Natural killer cell treated with Interleukin-12 subunit alpha and Interleukin-12 subunit beta and Interleukin-15 and Interleukin-18, amount 100 ng/mL, for 72 hours (primary cell): ENCODE measurements at regions not wholly inside any gene's neighbourhood (a gene's known extent, or its start where the extent isn't known, plus 50 kb on each side); places are given as distances from the start of the nearest gene placed in this dataset.

Experiments
- ATAC-seq, 2 donors: fragments of 150-1000 bp; cut with Tn5 transposase in 1 of 2; sonication (Bioruptor Pico), chemical (Tn5 transposase) in 1 of 2; 2 replicates each; pipeline ENCODE4 v1.10.0; 2021
- DNase-seq: peaks from one replicate; pipeline ENCODE4 v3.0.0; 2022; ENCODE audit warnings: low spot score
- H3K27ac Mint-ChIP-seq, 2 donors: 1 replicate in 1 of 2; 2 replicates in 1 of 2; pipeline ENCODE4 v1.8.0; 2022; ENCODE audit warnings: mixed read lengths in 2 of 2, mild to moderate bottlenecking in 1 of 2, moderate library complexity in 1 of 2
- H3K27me3 Mint-ChIP-seq, 2 donors: 1 replicate in 1 of 2; 2 replicates in 1 of 2; pipeline ENCODE4 v1.8.0; 2022; ENCODE audit warnings: mixed read lengths in 2 of 2
- H3K36me3 Mint-ChIP-seq: one replicate; pipeline ENCODE4 v1.8.0; 2022; ENCODE audit warnings: mixed read lengths
- H3K4me1 Mint-ChIP-seq, 2 donors: 1 replicate in 1 of 2; 2 replicates in 1 of 2; pipeline ENCODE4 v1.8.0; 2022; ENCODE audit warnings: low read depth in 2 of 2, mixed read lengths in 2 of 2, mild to moderate bottlenecking in 1 of 2
- H3K4me3 Mint-ChIP-seq: one replicate; pipeline ENCODE4 v1.8.0; 2022; ENCODE audit warnings: mixed read lengths
- H3K9me3 Mint-ChIP-seq: 2 replicates; pipeline ENCODE4 v1.8.0; 2022; ENCODE audit warnings: mixed read lengths

DNA sequence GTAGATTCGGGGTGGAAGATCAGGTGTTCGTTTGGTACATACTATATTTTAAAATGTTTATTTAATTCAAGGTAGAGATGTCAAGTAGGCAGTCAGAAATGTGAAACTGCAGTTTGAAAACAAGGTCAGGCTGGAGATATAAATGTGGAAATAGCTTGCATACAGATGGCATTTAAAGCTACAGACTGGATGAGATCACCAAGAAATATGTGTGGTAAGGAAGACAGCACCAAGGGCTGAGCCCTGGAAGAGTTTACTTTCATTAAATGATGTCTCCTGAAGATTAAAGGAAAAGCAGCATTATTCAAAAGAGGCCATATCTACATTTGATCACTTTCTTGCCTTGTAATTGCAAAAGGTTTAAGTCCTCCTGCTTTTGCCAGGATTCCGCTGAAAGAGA is 271.3 kb downstream of the PTBP2 start:
- H3K4me3 Mint-ChIP-seq, result no peak overlapping the region
- H3K27me3 Mint-ChIP-seq, result peaks cover 0 to 5% of the 10 kb centered on the region in 2 donors
- no peaks in the 10 kb centered on the region for H3K36me3 Mint-ChIP-seq
- DNase-seq (no peak), ATAC-seq (no peak)
- no peaks in the 10 kb centered on the region for H3K4me1 Mint-ChIP-seq
- no peak overlapping the region for H3K27ac Mint-ChIP-seq
- H3K9me3 Mint-ChIP-seq, result no peaks in the 10 kb centered on the region

DNA sequence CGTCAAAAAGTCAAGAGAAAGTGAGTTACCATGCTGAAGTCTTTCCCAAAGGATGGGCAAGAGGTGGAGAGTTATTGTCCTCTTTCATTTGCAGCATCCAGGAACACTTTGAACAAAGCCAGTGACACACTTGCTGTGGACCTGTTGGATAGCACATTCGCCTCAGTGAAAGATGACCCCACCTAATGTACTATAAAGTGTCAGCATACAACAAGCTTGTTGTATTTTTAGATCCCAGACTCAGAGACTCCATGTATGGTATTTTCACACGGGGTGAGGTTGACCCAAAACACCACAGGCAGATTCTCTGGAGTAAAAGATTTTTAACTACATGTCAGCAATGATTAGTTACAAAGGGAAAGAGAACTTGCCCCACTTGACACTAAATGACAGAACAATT is 273.8 kb downstream of the PTBP2 start:
- Mint-ChIP-seq H3K27ac (no peak overlapping the region), H3K27me3 (peaks cover 0 to 8% of the 10 kb centered on the region in 2 donors), H3K9me3 (no peaks in the 10 kb centered on the region), H3K36me3 (no peaks in the 10 kb centered on the region), H3K4me3 (no peak overlapping the region), H3K4me1 (no peaks in the 10 kb centered on the region)
- DNase-seq, result no peak
- no peak for ATAC-seq

DNA sequence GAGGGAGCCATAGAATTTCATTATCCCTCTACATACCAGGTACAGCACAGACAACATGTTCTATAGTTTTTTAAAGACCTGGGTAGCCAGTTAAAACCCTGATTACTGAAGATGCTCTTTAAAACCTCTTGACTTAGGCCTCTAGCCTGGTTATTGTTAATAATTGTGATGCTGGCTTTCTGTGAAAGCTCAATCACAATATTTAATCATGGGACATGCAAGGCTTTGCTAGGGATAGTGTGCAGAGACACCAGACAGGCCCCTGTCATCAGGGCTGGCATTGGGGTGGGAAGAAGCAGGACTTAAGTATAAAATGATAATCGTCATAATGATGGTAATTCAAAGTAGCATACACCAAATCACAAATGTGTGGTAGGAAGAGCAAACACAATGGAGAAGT is 274.4 kb downstream of the PTBP2 start:
- ATAC-seq, result no peak
- Mint-ChIP-seq H3K4me1 (no peaks in the 10 kb centered on the region), H3K4me3 (no peak overlapping the region), H3K36me3 (no peaks in the 10 kb centered on the region), H3K27ac (no peak overlapping the region), H3K27me3 (peaks cover 6 to 8% of the 10 kb centered on the region in 2 donors), H3K9me3 (no peaks in the 10 kb centered on the region)
- DNase-seq, result no peak

DNA sequence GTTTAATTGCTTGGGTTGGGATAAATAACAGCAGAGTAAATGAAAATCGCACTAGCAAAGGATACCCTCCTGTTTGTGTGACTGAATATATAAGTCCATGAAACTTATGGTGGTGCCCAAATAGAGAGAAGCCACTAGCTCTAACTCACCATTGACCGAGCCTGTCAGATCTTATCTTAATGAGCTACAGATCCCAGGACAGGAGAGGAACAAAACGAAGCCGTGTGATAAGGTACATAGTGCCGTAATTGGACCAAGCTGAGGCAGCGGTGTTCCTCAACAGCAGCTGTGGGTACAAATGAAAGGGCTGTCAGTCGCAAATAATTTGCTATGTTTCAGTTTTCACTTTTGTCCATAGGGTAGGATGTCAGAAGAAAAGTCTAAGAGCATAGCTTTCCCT is 276.1 kb downstream of the PTBP2 start:
- no peaks in the 10 kb centered on the region for H3K36me3 Mint-ChIP-seq
- no peaks in the 10 kb centered on the region for H3K9me3 Mint-ChIP-seq
- no peak overlapping the region for H3K4me3 Mint-ChIP-seq
- H3K27ac Mint-ChIP-seq, result no peak overlapping the region
- peaks cover 7 to 8% of the 10 kb centered on the region in 2 donors for H3K27me3 Mint-ChIP-seq
- no peaks in the 10 kb centered on the region for H3K4me1 Mint-ChIP-seq
- DNase-seq, result no peak
- ATAC-seq, result no peak

- no peak overlapping the region for H3K4me3 Mint-ChIP-seq
- H3K27ac Mint-ChIP-seq, result no peak overlapping the region
- no peak for ATAC-seq
Observed at GRCh38 chr1:96998466-96998865, 276.9 kb downstream of the PTBP2 start.

DNA sequence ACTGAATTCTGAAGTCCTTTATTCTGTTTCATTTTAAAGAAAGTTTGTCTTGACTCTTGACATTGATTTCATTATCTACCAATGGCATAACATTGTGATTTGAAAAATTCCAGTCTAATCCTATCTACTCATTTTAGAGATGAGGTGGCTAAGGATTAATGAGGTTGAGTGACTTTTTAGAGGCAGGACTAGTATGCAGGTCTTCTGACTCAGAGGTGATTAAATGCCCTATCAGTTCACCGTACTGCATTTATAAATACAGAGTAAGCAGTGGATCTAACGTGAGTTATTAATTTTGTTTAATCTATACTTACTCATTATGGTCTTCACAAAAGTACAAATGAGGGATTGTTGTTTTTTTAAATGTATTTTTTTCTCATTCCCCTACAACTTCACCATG is 277.6 kb downstream of the PTBP2 start:
- peaks cover 7 to 8% of the 10 kb centered on the region in 2 donors for H3K27me3 Mint-ChIP-seq
- H3K9me3 Mint-ChIP-seq, result peaks cover 4% of the 10 kb centered on the region
- ATAC-seq, result no peak
- H3K36me3 Mint-ChIP-seq, result no peaks in the 10 kb centered on the region
- no peak overlapping the region for H3K4me3 Mint-ChIP-seq
- H3K27ac Mint-ChIP-seq, result no peak overlapping the region
- no peaks in the 10 kb centered on the region for H3K4me1 Mint-ChIP-seq
- DNase-seq, result no peak

More at GRCh38 chr1:96998466-96998865, 276.9 kb downstream of the PTBP2 start:
- Mint-ChIP-seq H3K36me3 (no peaks in the 10 kb centered on the region), H3K27me3 (peaks cover 7 to 8% of the 10 kb centered on the region in 2 donors), H3K9me3 (no peaks in the 10 kb centered on the region), H3K4me1 (no peaks in the 10 kb centered on the region)
- no peak for DNase-seq

GRCh38 chr1:97004054-97004453 is 282.5 kb downstream of the PTBP2 start:
- no peak for DNase-seq
- Mint-ChIP-seq H3K4me3 (no peak overlapping the region), H3K27me3 (peaks cover 0 to 7% of the 10 kb centered on the region in 2 donors), H3K4me1 (no peaks in the 10 kb centered on the region), H3K9me3 (peaks cover 8% of the 10 kb centered on the region), H3K27ac (no peak overlapping the region), H3K36me3 (no peaks in the 10 kb centered on the region)
- ATAC-seq, result no peak

DNA sequence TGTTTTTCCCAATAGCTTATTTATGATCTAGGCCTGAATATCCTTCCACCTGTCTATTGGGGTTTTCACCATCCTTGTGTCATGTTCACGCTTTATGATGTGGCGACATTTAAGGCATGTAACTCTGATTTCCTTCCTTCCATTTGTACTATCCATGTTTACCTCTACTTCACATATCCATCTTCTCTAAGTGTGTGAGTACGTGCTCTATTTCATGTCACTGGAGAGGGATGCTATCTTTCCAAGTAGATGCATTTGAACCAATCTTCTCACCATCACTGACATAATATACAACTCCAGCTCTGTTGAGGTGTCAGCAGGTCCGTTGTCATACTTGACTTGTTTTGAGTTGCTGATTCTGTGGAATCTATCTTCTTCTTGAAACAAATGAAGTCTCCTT is 283.2 kb downstream of the PTBP2 start:
- ATAC-seq, result no peak
- H3K36me3 Mint-ChIP-seq, result no peaks in the 10 kb centered on the region
- peaks cover 0 to 7% of the 10 kb centered on the region in 2 donors for H3K27me3 Mint-ChIP-seq
- no peak for DNase-seq
- no peaks in the 10 kb centered on the region for H3K4me1 Mint-ChIP-seq
- H3K27ac Mint-ChIP-seq, result no peak overlapping the region
- peaks cover 8% of the 10 kb centered on the region for H3K9me3 Mint-ChIP-seq
- H3K4me3 Mint-ChIP-seq, result no peak overlapping the region

- H3K9me3 Mint-ChIP-seq, result peaks cover 8% of the 10 kb centered on the region
- H3K4me1 Mint-ChIP-seq, result no peaks in the 10 kb centered on the region
- no peaks in the 10 kb centered on the region for H3K27me3 Mint-ChIP-seq
- no peak for DNase-seq
- H3K36me3 Mint-ChIP-seq, result no peaks in the 10 kb centered on the region
- H3K27ac Mint-ChIP-seq, result no peak overlapping the region
- no peak overlapping the region for H3K4me3 Mint-ChIP-seq
- no peak for ATAC-seq
Observed at GRCh38 chr1:97006044-97006661, 284.6 kb downstream of the PTBP2 start.

DNA sequence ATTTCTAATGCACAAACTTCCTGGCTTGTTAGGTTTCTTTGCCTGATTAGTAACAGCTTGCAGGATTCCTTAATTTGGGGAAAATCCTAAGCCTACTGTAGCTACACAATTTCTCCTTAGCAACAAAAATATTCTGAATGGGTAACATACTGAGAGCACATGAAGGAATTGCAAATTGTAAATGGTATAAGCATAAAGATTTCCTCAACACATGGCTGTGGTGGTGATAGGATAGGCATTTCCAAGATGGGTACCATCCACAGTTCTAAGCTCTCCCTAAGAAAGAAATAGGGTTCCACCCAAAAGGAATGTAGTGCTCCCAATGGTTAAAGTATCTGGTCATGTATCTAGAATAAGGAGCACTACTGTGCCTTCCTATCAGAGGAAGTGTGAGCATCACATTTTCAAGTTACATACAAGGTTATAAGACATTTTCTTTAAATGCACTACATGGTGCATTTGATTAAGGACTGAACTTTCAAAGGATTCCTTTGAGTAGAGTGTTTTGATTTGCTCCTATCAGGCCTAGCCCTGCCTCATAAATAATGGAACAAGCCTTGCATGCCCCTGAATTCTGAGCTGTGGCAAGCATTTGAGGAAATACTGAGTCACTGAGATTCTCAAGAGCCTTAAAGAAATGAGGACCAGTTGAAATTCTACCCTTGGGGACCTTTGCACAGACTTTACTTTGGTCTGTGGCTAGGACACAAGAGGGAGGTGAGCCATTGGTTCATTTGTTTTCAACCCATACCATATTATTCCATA is 286.4 kb downstream of the PTBP2 start:
- no peak for ATAC-seq
- Mint-ChIP-seq H3K4me3 (no peak overlapping the region), H3K27ac (no peak overlapping the region), H3K9me3 (peaks cover 10% of the 10 kb centered on the region), H3K27me3 (no peaks in the 10 kb centered on the region), H3K36me3 (no peaks in the 10 kb centered on the region), H3K4me1 (no peaks in the 10 kb centered on the region)
- DNase-seq, result no peak

GRCh38 chr1:97010566-97011264 is 289.1 kb downstream of the PTBP2 start:
- no peaks in the 10 kb centered on the region for H3K27me3 Mint-ChIP-seq
- H3K4me1 Mint-ChIP-seq, result no peaks in the 10 kb centered on the region
- no peak overlapping the region for H3K27ac Mint-ChIP-seq
- H3K4me3 Mint-ChIP-seq, result no peak overlapping the region
- DNase-seq (no peak), ATAC-seq (no peak)
- peaks cover 7% of the 10 kb centered on the region for H3K9me3 Mint-ChIP-seq
- H3K36me3 Mint-ChIP-seq, result no peaks in the 10 kb centered on the region

DNA sequence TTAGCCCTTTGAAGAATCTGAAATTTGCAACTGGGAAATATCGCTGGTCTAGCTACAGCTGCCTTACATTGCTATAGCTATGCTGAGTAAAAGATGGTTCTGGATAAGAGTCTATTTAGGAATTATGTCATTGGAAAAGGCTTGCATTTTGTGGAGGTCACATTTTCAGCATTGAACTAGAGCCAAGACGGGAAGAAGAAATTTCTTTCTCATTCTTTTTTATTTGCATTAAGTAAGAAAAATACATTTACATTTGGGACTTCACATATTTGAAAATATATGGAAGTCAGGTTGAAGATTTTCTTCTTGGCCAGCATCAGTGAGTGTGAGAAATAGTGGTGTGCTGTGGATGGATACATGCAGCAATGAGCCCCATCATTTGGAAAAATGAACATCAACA is 291.6 kb downstream of the PTBP2 start:
- Mint-ChIP-seq H3K4me1 (no peaks in the 10 kb centered on the region), H3K27me3 (no peaks in the 10 kb centered on the region), H3K9me3 (peaks cover 11% of the 10 kb centered on the region), H3K27ac (no peak overlapping the region), H3K4me3 (no peak overlapping the region), H3K36me3 (no peaks in the 10 kb centered on the region)
- no peak for ATAC-seq
- no peak for DNase-seq

- H3K27ac Mint-ChIP-seq, result no peak overlapping the region
- no peak overlapping the region for H3K4me3 Mint-ChIP-seq
- H3K4me1 Mint-ChIP-seq, result no peaks in the 10 kb centered on the region
- peaks cover 0 to 2% of the 10 kb centered on the region in 2 donors for H3K27me3 Mint-ChIP-seq
- no peak for ATAC-seq
- peaks cover 10% of the 10 kb centered on the region for H3K9me3 Mint-ChIP-seq
- DNase-seq, result no peak
- H3K36me3 Mint-ChIP-seq, result no peaks in the 10 kb centered on the region
Observed at GRCh38 chr1:97013941-97014340, 292.4 kb downstream of the PTBP2 start.

- DNase-seq (no peak), ATAC-seq (no peak)
- H3K9me3 Mint-ChIP-seq, result peaks cover 15% of the 10 kb centered on the region
- H3K27me3 Mint-ChIP-seq, result peaks cover 0 to 4% of the 10 kb centered on the region in 2 donors
- H3K4me1 Mint-ChIP-seq, result no peaks in the 10 kb centered on the region
- H3K27ac Mint-ChIP-seq, result no peak overlapping the region
- no peaks in the 10 kb centered on the region for H3K36me3 Mint-ChIP-seq
- H3K4me3 Mint-ChIP-seq, result no peak overlapping the region
Observed at GRCh38 chr1:97014426-97014825, 292.8 kb downstream of the PTBP2 start.
